Stimulated activated CD8-positive, alpha-beta memory T cell treated with anti-CD3 and anti-CD28 coated beads, Interleukin-7, amount 100 ng/mL, for 48 hours (primary cell): ENCODE measurements at regions not wholly inside any gene's neighbourhood (a gene's known extent, or its start where the extent isn't known, plus 50 kb on each side); places are given as distances from the start of the nearest gene placed in this dataset.
"Not testable (repeated sequence)": the region's sequence is repeated elsewhere in the genome, so short reads cannot be mapped to it uniquely, and the experiment has no call there.

ENCODE experiments used
- DNase-seq, 2 donors: peaks; one replicate each; pipeline ENCODE4 v3.0.0-alpha.2; 2020; ENCODE audit warnings: low read depth in 1 of 2; ENCODE audit errors: extremely low read depth in 1 of 2

GRCh38 chr1:58836408-58836807 lies 52.6 kb upstream of the JUN start:
- no peak for DNase-seq

GRCh38 chr1:58837886-58838285 lies 54.0 kb upstream of the JUN start:
- no peak for DNase-seq

- DNase-seq: no peak
Observed at GRCh38 chr1:58839147-58839795, 55.4 kb upstream of the JUN start.

- DNase-seq: no peak
Observed at GRCh38 chr1:58839846-58840835, 56.3 kb upstream of the JUN start.

GRCh38 chr1:58841455-58841854 lies 57.6 kb upstream of the JUN start:
- no peak for DNase-seq

GRCh38 chr1:58842941-58843340 lies 59.1 kb upstream of the JUN start:
- DNase-seq: no peak

- DNase-seq: no peak
Observed at GRCh38 chr1:58844176-58844575, 60.3 kb upstream of the JUN start.

GRCh38 chr1:58845942-58846341 lies 62.1 kb upstream of the JUN start:
- no peak for DNase-seq

GRCh38 chr1:58848818-58849411 lies 65.1 kb upstream of the JUN start:
- peak; percentile 2 to 20 for DNase-seq

- no peak for DNase-seq
Observed at GRCh38 chr1:58849551-58849950, 65.7 kb upstream of the JUN start.

- DNase-seq: no peak
Observed at GRCh38 chr1:58850636-58851035, 66.8 kb upstream of the JUN start.

GRCh38 chr1:58852731-58853485 lies 69.1 kb upstream of the JUN start:
- DNase-seq: no peak

GRCh38 chr1:58854576-58854975 lies 70.7 kb upstream of the JUN start:
- DNase-seq: no peak

- DNase-seq: no peak
Observed at GRCh38 chr1:58855274-58856165, 71.7 kb upstream of the JUN start.

GRCh38 chr1:58856281-58856680 lies 72.4 kb upstream of the JUN start:
- not testable (repeated sequence) for DNase-seq

- no peak for DNase-seq
Observed at GRCh38 chr1:58857680-58858673, 74.1 kb upstream of the JUN start.

GRCh38 chr1:58859769-58860485 lies 76.1 kb upstream of the JUN start:
- DNase-seq: no peak

- no peak for DNase-seq
Observed at GRCh38 chr1:58861076-58861475, 77.2 kb upstream of the JUN start.
